ENCODE measurements at regions not wholly inside any gene's neighbourhood (a gene's known extent, or its start where the extent isn't known, plus 50 kb on each side); places are given as distances from the start of the nearest gene placed in this dataset.
"Not testable (repeated sequence)": the region's sequence is repeated elsewhere in the genome, so short reads cannot be mapped to it uniquely, and the experiment has no call there.

- DNase-seq (ENCODE audit: low read depth) = peak; percentile 94
Observed at GRCh38 chr4:160580581-160580980, 1477.7 kb downstream of the RAPGEF2 start.

GRCh38 chr4:160592258-160592657 lies 1489.4 kb downstream of the RAPGEF2 start:
- DNase-seq (ENCODE audit: low read depth) = no peak

- no peak for DNase-seq (ENCODE audit: low read depth)
Observed at GRCh38 chr4:160595646-160596045, 1492.8 kb downstream of the RAPGEF2 start.

GRCh38 chr4:160604541-160604940 lies 1501.7 kb downstream of the RAPGEF2 start:
- DNase-seq (ENCODE audit: low read depth) = peak; percentile 6

GRCh38 chr4:160611181-160611580 lies 1508.3 kb downstream of the RAPGEF2 start:
- peak; percentile 10 for DNase-seq (ENCODE audit: low read depth)

- DNase-seq (ENCODE audit: low read depth) = no peak
Observed at GRCh38 chr4:160631044-160631443, 1528.2 kb downstream of the RAPGEF2 start.

GRCh38 chr4:160652790-160653189 lies 1511.0 kb downstream of the FSTL5 start:
- no peak for DNase-seq (ENCODE audit: low read depth)

GRCh38 chr4:160675550-160675949 lies 1488.2 kb downstream of the FSTL5 start:
- no peak for DNase-seq (ENCODE audit: low read depth)

- no peak for DNase-seq (ENCODE audit: low read depth)
Observed at GRCh38 chr4:160685729-160686128, 1478.1 kb downstream of the FSTL5 start.

GRCh38 chr4:160701671-160702070 lies 1462.1 kb downstream of the FSTL5 start:
- DNase-seq (ENCODE audit: low read depth) = no peak

GRCh38 chr4:160709026-160709425 lies 1454.8 kb downstream of the FSTL5 start:
- DNase-seq (ENCODE audit: low read depth) = no peak

GRCh38 chr4:160709546-160709945 lies 1454.3 kb downstream of the FSTL5 start:
- DNase-seq (ENCODE audit: low read depth) = no peak

- DNase-seq (ENCODE audit: low read depth) = peak; percentile 64
Observed at GRCh38 chr4:160716551-160716950, 1447.2 kb downstream of the FSTL5 start.

- peak; percentile 28 for DNase-seq (ENCODE audit: low read depth)
Observed at GRCh38 chr4:160717848-160718247, 1446.0 kb downstream of the FSTL5 start.

- no peak for DNase-seq (ENCODE audit: low read depth)
Observed at GRCh38 chr4:160724063-160724462, 1439.7 kb downstream of the FSTL5 start.

- peak; percentile 72 for DNase-seq (ENCODE audit: low read depth)
Observed at GRCh38 chr4:160745126-160745525, 1418.7 kb downstream of the FSTL5 start.

GRCh38 chr4:160746585-160746984 lies 1417.2 kb downstream of the FSTL5 start:
- not testable (repeated sequence) for DNase-seq (ENCODE audit: low read depth)

- peak; percentile 21 for DNase-seq (ENCODE audit: low read depth)
Observed at GRCh38 chr4:160772668-160773067, 1391.1 kb downstream of the FSTL5 start.

GRCh38 chr4:160795216-160795615 lies 1368.6 kb downstream of the FSTL5 start:
- DNase-seq (ENCODE audit: low read depth) = no peak

GRCh38 chr4:160808174-160808573 lies 1355.6 kb downstream of the FSTL5 start:
- no peak for DNase-seq (ENCODE audit: low read depth)

GRCh38 chr4:160809576-160809975 lies 1354.2 kb downstream of the FSTL5 start:
- no peak for DNase-seq (ENCODE audit: low read depth)

GRCh38 chr4:160810424-160810823 lies 1353.4 kb downstream of the FSTL5 start:
- DNase-seq (ENCODE audit: low read depth) = no peak

GRCh38 chr4:160810941-160811340 lies 1352.9 kb downstream of the FSTL5 start:
- DNase-seq (ENCODE audit: low read depth) = no peak

GRCh38 chr4:160811956-160812355 lies 1351.8 kb downstream of the FSTL5 start:
- DNase-seq (ENCODE audit: low read depth) = no peak

Data from LHCN-M2 (cell line).